GM21737 (cell line): ENCODE measurements at regions not wholly inside any gene's neighbourhood (a gene's known extent, or its start where the extent isn't known, plus 50 kb on each side); places are given as distances from the start of the nearest gene placed in this dataset.

Experiments
- ATAC-seq: cut with Tn5 transposase; IDR thresholded peaks from one replicate; pipeline ENCODE4 v1.9.1; 2021; ENCODE audit warnings: mild to moderate bottlenecking, moderate library complexity; ENCODE audit not compliant: unreplicated experiment

DNA sequence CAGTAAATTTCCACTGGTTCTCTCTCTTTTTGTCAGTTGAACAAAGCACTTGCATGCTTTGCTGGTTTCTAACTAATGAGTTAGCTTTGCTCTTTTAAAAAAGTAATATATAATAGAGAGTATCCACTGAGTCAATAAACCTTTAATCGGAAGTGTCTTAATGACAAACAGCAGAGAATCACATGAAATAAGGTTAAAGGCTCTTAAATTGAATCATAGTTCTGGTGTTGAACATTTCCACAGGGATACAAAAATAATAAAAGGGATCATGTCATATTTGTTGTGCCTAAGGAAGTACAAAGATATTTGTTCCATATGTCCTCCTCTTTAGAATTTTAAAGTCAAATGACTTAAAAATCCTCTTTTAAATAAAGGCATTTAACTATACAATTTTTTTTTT, 362.6 kb downstream of the LRIG3 start:
- no peak for ATAC-seq

DNA sequence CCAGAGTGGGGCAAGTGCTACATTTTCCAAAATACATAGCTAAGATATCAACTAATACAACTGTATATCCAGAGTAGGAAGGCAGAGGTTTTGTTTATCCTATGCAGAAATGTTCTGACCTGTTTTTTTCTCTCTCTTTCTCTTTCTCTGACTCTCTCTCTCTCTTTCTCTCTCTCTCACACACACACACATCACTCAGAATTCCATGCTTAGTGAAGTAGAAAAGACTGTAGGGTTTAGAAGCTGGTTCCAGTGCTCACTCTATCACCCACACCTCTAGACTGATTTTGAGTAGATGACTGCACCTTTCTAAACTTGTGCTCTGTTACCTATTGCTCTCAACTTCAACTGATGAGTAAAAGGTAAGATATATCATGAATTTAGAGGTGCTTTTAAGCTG, 356.7 kb downstream of the LRIG3 start:
- ATAC-seq, result no peak

DNA sequence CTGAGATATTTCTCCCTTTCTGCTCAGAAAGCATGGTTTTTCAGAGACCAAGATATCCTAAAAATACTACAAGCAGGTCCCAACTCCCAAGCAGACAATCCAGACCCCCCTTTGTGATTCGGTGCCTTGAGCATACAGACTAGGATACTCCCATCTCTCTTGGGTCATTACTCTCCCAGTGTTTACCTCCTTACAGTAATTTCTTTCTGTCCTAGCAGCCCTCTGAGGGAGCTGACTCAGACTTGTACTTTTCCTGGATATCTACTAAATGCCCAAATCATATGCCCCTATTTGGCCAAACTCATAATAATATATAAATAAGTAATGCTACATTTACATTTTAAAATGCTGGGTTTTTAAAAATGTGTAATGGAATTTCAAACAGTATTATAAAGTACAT, 355.6 kb downstream of the LRIG3 start:
- no peak for ATAC-seq

DNA sequence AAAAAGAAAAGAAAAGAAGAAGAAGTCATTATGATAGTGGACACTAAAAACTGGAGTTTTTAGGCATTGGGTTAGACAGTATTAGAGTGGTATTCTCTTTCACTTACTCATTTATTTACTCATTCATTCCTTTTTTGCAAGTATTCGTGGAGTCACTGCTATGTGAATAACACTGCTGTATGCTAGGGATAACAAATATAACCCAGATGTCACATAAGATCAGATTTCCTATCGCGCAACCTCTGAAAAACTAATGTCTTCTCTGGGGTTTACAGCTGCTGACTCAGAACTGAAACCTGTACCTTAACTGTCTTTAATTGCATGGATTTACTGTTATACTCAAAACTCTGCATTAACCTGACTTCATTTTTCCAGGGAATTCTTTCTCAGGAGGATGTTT, 353.7 kb downstream of the LRIG3 start:
- ATAC-seq, result no peak

DNA sequence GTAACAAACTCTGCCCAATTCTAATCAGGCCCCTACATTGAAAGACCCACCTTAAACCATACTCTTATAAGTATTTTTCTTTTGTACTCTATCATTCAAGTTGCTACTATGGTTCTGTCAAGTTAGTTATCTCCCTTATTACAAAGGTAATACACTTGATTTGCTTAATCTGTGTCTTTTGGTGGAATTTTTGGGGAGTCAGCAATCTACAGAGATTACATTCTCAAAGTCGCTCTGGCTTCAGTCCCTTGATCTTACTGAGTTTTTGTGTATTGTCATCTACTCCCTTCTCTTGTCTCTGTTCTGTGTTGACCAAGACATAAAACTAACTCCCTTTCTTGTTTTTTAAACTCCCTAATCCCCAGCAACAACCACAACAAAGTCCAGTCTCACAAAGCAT, 353.1 kb downstream of the LRIG3 start:
- no peak for ATAC-seq

DNA sequence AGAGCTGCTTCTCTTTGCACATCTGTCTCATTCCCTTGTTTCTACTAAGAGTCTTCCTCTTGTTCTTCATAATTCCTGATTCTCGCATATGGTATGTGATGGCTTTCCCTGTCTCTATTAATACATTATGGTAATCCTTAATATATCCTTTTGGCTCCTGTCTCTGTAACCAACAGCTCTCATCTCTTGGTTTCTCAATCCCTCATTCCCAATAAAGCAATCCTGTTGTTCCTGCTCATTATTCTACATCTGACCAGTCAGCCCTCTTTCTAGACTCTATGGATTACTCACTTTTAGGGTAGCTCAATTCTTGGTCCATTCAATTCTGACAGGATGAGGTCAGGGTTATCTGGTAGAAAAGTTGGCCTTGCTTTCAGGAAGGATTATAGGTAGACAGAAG, 349.9 kb downstream of the LRIG3 start:
- ATAC-seq, result no peak

DNA sequence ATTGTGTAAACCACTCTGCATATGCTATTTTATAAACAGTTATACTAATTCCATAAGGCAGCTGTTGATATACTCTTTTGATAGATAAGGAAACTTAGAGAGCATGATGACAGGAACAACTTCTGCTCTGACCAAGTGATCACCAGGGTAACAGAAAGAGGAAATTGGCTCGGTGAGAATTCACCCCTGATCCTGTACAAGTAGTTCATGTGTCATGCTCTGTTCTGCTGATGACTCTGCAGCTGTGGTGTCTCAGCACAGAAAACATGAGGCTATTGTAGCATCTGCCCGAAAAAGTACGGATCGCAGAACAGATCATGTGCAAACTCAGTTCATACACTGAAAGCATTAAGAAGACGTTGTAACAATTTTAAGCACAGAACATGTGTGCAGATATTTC, 345.0 kb downstream of the LRIG3 start:
- no peak for ATAC-seq

DNA sequence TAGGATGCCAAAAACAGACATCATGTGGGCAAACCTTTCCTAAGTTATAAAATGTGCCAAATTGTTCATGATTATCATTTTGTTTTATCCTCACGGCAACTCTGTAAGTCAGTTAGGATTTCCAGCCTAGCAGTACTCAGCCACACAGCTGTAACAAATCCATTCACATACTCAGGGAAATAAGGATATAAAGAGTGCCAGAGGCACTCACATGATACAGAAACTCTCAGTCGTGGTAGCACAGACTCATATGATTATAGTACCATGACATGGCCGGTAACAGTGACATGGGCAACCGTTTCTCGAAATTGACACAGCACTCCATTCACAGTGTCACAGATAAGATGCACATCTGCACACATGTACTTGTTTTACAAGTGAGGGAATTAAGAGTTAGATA, 344.2 kb downstream of the LRIG3 start:
- ATAC-seq, result no peak

DNA sequence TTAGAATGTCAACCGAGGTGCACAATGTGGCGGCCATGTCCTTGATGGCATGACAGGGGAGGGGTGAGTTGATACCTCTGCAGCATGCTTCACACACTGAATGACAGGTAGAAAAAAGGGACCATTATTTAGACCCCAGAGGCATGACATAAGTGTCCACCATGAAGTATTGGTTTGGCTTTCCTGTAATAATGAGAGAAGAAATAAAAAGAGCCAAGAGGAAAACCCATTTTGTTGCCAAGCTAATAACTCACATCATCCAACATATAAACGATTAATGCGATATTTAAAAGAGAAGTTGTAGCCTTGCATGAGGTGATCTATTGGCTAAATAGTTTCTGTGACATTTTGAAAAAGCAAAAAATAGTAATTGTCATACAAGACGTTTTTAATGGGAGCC, 343.4 kb downstream of the LRIG3 start:
- no peak for ATAC-seq

DNA sequence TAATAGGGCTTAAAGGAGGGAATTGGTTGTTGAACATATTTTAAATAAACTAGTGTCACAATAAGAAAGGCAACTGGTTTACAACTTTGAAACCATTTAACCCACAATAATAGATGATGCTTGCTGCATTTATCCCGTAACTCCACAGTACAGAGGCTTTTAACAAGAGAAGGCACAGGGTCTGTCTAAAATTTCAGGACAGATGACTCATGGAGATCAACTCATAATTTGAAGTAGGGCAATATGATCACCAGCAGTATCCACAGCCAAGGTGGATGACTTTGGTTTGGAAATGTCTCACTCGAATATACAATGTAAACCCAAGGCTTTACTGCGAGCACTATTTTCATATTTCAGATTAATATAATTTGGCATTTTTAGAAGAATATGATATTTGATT, 340.2 kb downstream of the LRIG3 start:
- ATAC-seq, result no peak

DNA sequence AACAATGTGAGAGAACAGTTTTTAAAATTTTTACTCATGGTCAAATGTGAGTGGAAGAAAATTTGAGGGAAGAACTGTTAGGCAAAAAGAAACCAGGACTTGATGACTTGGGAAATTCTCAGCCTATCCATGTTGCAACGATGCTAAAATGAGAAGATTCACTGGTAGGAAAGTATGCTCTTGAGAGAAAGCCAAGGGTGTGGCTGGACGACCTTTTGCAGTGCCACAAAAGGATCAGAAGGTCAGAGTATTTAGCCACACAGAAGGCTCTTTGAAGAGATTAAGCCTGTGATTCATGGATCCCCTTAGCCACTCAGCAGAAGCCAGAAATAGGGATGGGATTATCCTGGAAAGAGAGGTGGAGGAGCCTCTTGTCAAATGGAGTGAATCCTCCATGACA, 336.8 kb downstream of the LRIG3 start:
- no peak for ATAC-seq

DNA sequence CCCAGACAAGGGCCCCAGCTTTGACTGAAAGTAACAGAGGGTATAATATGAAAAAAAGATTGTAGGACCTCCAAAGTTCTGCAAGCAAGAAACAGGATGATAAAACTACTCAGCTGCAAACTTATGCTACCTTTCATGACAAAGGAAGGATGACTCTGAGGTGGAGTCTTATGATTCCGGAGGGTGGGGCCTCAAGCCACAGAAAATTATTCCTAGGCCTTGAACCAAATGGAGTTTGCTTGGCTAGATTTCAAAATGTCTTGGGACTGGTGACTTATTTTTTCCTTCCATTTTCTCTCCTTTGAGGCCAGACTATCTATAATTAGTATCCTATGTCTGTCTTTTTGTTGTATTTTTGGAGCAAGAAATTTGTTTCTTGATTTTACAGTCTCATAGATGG, 336.4 kb downstream of the LRIG3 start:
- no peak for ATAC-seq

DNA sequence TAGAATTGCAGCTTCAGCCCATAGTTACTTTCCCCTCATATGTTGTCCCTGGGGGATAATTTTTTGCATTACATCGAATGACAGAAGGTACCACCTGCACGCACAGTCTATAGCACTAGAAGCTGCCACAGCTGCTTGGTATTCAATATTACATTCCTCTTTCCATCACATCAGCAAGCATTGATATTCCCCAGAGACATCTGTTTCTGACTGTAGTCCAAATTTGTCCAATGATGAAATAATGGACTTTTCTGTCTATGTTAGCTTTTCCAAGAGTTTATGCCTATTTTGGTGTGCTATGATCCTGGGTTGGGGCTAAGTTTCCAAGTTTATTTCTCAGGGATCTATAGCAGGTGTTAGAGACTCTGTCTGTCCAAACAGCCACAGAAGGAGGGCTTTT, 335.4 kb downstream of the LRIG3 start:
- ATAC-seq, result no peak

DNA sequence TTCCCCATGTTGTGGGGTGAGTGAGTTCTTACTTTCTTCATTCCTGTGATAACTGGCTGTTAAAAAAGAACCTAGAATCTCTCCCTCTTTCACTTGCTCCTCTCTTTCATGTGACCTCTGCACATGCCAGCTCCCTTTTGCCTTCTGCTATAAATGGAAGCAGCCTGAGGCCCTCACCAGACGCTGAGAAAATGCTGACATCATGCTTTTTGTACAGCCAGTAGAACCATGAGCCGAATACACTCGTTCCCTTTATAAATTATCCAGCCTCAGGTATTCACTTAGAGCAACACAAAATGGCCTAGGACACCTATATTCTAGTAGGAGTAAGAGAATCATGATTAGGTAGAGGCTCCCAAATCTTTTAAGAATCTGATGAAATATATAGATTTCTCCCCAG, 333.5 kb downstream of the LRIG3 start:
- no peak for ATAC-seq

DNA sequence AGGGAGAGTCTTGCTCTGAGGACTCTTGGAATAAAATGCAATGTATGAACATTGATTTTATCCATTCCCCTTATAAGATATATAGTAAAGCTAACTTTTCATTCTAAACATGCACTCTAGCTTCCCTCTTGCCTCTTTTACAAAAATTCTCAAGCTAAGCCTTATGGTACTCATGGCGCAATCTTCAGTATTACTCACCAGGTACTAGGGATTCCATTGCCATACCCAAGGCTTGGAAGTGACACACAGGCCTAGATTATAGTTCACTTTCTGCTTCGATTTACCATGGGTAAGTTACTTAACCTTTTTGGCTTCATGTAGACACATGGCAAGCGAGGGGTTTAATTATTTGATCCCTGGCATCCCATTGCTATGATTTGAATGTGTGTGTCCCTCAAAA, 331.5 kb downstream of the LRIG3 start:
- ATAC-seq, result no peak

DNA sequence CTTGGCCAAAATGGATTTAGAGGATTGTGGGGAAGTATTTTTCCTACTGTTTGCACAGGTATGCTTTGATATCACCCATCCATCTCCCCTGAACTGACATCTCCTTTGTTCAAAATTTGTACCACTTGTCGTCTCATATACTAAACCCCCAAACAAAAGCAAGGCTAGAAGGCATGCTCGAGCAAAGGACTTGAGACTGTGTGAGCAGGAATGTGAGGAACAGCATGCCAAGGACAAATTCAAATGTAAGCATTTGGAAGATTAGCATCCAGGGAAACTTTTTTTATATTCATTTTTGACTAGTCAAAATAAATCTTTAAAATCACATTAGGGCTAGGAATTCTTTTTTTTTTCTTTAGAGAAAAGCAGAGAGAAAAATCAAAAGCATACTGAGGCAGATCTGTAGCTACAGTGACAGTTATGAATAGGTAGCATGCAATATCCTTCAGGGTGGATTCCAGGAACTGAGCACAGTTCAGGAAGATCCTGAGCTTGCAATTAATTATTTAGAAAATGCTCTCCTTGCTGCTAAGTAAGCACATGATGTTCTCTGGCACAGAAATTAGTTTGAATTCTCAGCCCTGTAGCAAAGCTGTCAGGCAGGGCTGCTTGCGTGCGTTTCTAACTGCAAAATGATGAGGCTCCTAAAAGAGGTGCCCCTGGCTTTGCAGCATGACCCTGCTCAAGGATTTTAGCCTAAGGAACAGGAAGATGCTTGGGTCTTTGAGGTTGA, 327.7 kb downstream of the LRIG3 start:
- no peak for ATAC-seq

DNA sequence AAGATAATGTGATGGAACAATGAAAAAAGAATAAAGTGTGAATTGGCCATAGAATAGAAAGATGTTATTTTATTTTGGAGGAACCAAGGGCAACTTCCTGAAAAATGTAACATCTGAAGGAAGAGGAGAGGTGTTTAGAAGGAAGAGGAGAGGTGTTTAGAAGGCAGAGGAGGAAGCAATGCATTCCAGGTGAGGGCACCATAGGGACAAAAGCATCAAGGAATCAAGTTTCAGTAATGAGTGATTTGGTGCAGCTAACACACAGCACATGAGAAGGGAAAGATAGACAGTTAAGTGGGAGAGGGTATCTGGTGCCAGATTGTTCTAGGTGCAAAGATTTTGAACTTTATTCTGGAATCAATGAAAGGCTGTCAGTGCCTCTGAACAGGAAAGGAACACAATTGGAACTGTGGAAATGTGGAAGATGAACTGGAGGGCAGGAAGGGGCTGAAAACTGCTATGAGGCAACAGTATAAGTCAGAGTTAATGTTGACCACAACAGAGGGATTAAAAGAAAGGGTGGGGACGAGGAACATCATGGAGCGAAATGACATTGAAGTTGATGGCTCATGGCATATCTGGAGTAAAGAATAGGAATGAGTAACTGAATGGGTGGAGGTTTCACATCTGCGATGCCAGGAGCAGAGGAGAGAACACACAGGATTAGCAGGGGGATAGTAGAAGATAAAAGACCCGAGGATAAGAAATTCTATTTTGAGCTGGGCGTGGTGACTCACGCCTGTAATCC, 326.6 kb downstream of the LRIG3 start:
- ATAC-seq, result no peak

DNA sequence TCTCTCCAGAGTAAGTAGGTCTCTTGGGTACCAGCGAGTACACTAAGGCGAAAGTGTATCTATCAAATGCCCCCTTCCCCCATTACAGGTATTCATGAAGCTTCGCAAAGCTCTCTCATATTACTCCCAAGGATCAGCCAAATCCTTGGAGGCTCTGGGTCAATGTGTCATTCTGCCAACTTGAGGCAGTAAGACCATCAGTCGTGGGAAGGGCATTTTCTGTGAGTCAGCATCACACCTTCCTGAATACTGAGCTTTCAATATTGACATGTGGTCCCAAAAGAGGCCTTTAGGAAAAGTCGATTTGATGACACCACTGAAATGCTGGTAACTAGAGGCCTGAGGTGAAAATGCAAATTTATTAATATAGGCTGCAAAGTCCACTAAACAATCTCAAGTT, 323.9 kb downstream of the LRIG3 start:
- no peak for ATAC-seq

DNA sequence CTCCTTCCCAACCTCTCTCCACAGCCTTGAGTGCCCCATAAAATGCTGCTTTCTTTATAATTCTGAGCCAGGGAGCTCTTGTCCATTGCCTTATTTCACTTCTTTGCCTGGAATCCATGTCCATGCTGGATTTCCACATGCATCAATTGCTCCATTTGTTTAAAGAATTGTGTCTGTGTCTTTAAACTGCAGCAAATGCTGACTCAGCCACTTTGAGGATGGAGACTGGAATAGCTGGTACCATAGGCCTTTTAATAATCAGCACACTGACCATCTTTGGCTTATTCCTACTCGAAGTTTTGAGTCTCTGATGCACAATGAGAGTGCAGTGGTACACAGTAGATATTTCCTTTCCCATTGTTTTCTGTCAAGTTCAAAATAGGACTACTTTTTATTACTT, 318.8 kb downstream of the LRIG3 start:
- ATAC-seq, result no peak

DNA sequence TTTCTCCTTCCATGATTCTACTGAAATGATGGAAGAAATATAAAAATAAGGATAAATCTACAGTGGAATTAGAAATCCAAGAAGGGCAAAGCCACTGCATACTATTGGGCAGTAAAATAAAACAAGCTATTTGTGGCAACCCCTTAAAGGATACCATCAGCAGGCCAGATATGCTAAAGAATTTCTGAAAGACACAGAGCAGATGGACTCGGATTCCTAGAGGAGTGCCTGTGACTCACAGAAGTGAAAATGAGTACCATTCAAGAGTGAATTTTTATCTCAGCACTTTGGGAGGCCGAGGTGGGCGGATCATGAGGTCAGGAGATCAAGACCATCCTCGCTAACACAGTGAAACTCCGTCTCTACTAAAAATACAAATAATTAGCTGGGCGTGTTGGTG, 318.1 kb downstream of the LRIG3 start:
- ATAC-seq, result no peak

DNA sequence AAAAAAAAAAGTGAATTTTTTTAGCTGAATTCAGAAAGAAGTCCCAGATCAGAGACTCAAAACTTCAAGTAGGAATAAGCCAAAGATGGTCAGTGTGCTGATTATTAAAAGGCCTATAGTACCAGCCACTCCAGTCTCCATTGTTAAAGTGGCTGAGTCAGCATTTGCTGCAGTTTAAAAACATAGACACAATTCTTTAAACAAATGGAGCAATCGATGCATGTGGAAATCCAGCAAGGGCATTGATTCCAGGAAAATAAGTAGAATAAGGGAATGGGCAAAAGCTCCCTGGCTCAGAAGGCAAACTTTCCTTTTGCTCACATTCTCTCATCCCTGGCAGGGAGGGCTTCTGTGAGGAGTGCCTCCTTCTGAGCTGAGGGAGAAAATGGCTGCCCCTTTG, 317.6 kb downstream of the LRIG3 start:
- ATAC-seq, result no peak

DNA sequence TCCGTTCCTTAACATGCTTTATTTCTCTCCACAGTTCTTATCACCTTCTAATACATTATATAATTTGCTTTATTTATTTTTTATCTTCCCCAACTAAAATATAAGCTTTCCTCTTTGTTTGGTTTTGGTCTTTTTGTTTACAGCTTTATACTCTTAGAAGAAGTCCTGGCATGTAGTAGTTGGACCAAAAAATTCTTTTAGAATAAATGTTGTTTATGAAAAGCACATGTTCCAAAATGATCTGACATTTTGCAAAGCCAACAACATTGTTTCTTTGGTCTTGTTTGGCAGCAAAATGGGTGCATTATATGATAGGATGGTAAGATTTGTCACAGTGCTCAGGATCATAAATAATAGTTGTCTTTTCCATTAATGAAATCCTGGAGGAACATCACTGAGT, 312.5 kb downstream of the LRIG3 start:
- no peak for ATAC-seq

DNA sequence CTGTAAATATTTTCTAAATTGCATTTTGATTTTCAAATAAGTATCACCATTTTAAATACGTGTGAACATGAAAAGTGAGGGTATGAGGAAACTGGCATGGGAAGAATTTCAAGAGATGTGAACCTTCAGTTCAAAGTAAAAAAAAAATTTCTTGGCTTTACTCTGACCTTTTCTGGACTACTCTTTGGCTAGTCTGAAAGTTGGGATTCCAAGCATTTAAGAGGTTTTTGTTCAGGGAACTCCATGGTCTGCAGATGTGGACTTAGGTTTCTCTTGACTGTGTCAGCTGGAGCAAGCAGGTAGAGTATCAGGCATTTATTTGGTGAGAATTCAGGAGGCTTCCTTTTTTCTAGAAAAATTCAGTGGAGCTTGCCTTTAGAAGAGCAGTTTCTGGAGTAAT, 311.6 kb downstream of the LRIG3 start:
- ATAC-seq, result no peak
